SH-SY5Y (cell line): ENCODE measurements at regions not wholly inside any gene's neighbourhood (a gene's known extent, or its start where the extent isn't known, plus 50 kb on each side); places are given as distances from the start of the nearest gene placed in this dataset.

Experiments
- GATA2 ChIP-seq: IDR thresholded peaks from 2 replicates; pipeline ENCODE4 v1.6.1; 2011; ENCODE audit warnings: mild to moderate bottlenecking, low read depth, low read length
- GATA3 ChIP-seq: IDR thresholded peaks from 2 replicates; pipeline ENCODE4 v1.6.1; 2011; ENCODE audit warnings: low read depth, mild to moderate bottlenecking, low read length, moderate library complexity

GRCh38 chr7:68192941-68193340, 1196.3 kb downstream of the TYW1 start:
- TF ChIP-seq GATA2 (no peak), GATA3 (no peak)
